MCF 10A (cell line): ENCODE measurements at regions not wholly inside any gene's neighbourhood (a gene's known extent, or its start where the extent isn't known, plus 50 kb on each side); places are given as distances from the start of the nearest gene placed in this dataset.
"Not testable (repeated sequence)": the region's sequence is repeated elsewhere in the genome, so short reads cannot be mapped to it uniquely, and the experiment has no call there.

ENCODE experiments used
- BruUV-seq: library from RNA; stranded (reverse); fragments of 400-500 nt; replicated peaks from 2 replicates; lab custom pipeline; 2021; lab: Mats Ljungman, UMichigan
- CTCF ChIA-PET: fragments of 300-600 bp; sonication (Branson Sonifier 250); formaldehyde crosslinking; extraction: SDS; loops from one replicate; lab custom pipeline; 2021; ENCODE audit warnings: antibody characterized with exemption, inconsistent platforms; lab: Yijun Ruan, JAX
- POLR2A ChIA-PET: fragments of 300-600, 350-650 bp; sonication (Branson Sonifier 250); formaldehyde crosslinking; extraction: SDS; loops from one replicate; lab custom pipeline; 2020; ENCODE audit warnings: antibody characterized with exemption, inconsistent platforms; lab: Yijun Ruan, JAX
- DNase-seq: peaks from one replicate; pipeline ENCODE4 v3.0.0-alpha.2; 2018; ENCODE audit not compliant: unreplicated experiment
- H3K27ac Mint-ChIP-seq: one replicate; pipeline ENCODE4 v1.8.0; 2022; ENCODE audit warnings: mild to moderate bottlenecking, low read depth, mixed read lengths; ENCODE audit not compliant: unreplicated experiment
- H3K27me3 Mint-ChIP-seq: one replicate; pipeline ENCODE4 v1.8.0; 2022; ENCODE audit warnings: mixed read lengths; ENCODE audit not compliant: insufficient read depth, unreplicated experiment
- H3K36me3 Mint-ChIP-seq: one replicate; pipeline ENCODE4 v1.8.0; 2022; ENCODE audit warnings: mild to moderate bottlenecking, moderate library complexity, mixed read lengths; ENCODE audit not compliant: insufficient read depth, unreplicated experiment
- H3K4me1 Mint-ChIP-seq: one replicate; pipeline ENCODE4 v1.8.0; 2022; ENCODE audit warnings: mixed read lengths; ENCODE audit not compliant: insufficient read depth, unreplicated experiment
- H3K4me3 Mint-ChIP-seq: one replicate; pipeline ENCODE4 v1.8.0; 2022; ENCODE audit warnings: mild to moderate bottlenecking, moderate library complexity, mixed read lengths; ENCODE audit not compliant: unreplicated experiment
- H3K9me3 Mint-ChIP-seq: one replicate; pipeline ENCODE4 v1.8.0; 2022; ENCODE audit warnings: mixed read lengths; ENCODE audit not compliant: unreplicated experiment
- CTCF ChIP-seq: fragments of 200-600 bp; IDR thresholded peaks from one replicate; pipeline ENCODE4 v1.8.0; 2022; ENCODE audit warnings: antibody characterized with exemption, mild to moderate bottlenecking; ENCODE audit not compliant: unreplicated experiment
- intact Hi-C: fragments of 100-400 bp; cut with micrococcal nuclease; formaldehyde crosslinking; loops from 2 replicates; pipeline ENCODE4 v1.14.1; 2022

GRCh38 chr2:228771315-228771714 lies 499.8 kb downstream of the PID1 start:
- Mint-ChIP-seq H3K27ac (no peak overlapping the region), H3K27me3 (no peaks in the 10 kb centered on the region), H3K4me3 (no peak overlapping the region), H3K9me3 (no peaks in the 10 kb centered on the region), H3K4me1 (peaks cover 19% of the 10 kb centered on the region), H3K36me3 (no peaks in the 10 kb centered on the region)
- CTCF ChIA-PET = no interaction called here
- no peak for TF ChIP-seq CTCF
- no TSS peak for BruUV-seq
- intact Hi-C loops = no loop called here
- POLR2A ChIA-PET = interaction anchor here (0.6 kb wide), 1 partner anchor 511 kb away, joined by 3 read pairs; no protein-coding TSS in a partner anchor
- no peak for DNase-seq

GRCh38 chr2:228768818-228769217 lies 502.3 kb downstream of the PID1 start:
- H3K4me3 Mint-ChIP-seq = no peak overlapping the region
- intact Hi-C loops = no loop called here
- BruUV-seq = no TSS peak
- H3K27ac Mint-ChIP-seq = no peak overlapping the region
- no peaks in the 10 kb centered on the region for H3K27me3 Mint-ChIP-seq
- ChIA-PET CTCF (no interaction called here), POLR2A (interaction anchor here (0.9 to 1.0 kb wide), 2 partner anchors 10 to 14 kb away, joined by 3 to 6 read pairs; no protein-coding TSS in a partner anchor)
- H3K9me3 Mint-ChIP-seq = no peaks in the 10 kb centered on the region
- peak; percentile 73 for DNase-seq
- H3K36me3 Mint-ChIP-seq = no peaks in the 10 kb centered on the region
- peaks cover 19% of the 10 kb centered on the region for H3K4me1 Mint-ChIP-seq
- TF ChIP-seq CTCF = no peak

DNA sequence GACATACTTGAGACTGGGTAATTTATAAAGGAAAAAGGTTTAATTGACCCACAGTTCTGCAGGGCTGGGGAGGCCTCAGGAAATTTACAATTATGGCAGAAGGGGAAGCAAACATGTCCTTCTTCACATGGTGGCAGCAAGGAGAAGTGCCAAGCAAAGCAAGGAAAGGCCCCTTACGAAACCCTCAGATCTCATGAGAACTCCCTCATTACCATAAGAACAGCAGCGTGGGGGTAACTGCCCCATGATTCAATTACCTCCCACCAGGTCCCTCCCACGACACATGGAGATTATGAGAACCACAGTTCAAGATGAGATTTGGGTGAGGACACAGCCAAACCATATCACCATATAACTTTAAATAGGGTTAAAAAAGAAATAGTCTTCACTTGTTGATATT lies 502.9 kb downstream of the PID1 start:
- intact Hi-C loops, H3K4me3 Mint-ChIP-seq, H3K9me3 Mint-ChIP-seq, BruUV-seq, H3K27me3 Mint-ChIP-seq, CTCF ChIA-PET, H3K36me3 Mint-ChIP-seq: not testable (repeated sequence)
- POLR2A ChIA-PET = interaction anchor here (0.9 to 1.0 kb wide), 2 partner anchors 11 to 15 kb away, joined by 3 to 6 read pairs; no protein-coding TSS in a partner anchor
- H3K4me1 Mint-ChIP-seq = peaks cover 19% of the 10 kb centered on the region
- DNase-seq = peak; percentile 12
- peak overlapping the region; percentile 9 for H3K27ac Mint-ChIP-seq

DNA sequence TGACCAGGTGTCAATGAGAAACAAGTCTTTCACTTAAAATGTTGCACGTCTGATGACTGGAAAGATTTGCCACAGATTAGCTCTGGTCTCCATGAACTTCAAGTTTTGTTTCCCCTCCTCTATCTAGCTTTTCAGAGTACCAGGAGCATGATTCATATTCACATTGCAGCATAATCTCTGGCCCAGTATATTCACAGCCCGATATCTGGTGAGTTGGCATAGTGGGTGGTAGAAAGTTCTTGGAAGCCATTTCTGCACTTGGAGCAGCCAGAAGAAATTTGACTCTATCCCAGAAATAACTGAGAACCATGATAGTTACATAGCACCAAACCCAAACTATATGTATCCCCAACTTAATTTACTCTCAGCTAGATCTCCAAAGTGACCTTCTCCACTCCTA lies 503.9 kb downstream of the PID1 start:
- peak; percentile 49 for DNase-seq
- Mint-ChIP-seq H3K4me3 (no peak overlapping the region), H3K36me3 (no peaks in the 10 kb centered on the region), H3K9me3 (no peaks in the 10 kb centered on the region), H3K27me3 (no peaks in the 10 kb centered on the region), H3K27ac (no peak overlapping the region), H3K4me1 (peaks cover 19% of the 10 kb centered on the region)
- CTCF ChIA-PET = no interaction called here
- no peak for TF ChIP-seq CTCF
- BruUV-seq = no TSS peak
- POLR2A ChIA-PET = interaction anchor here (1.0 kb wide), 1 partner anchor 276 kb away, joined by 3 read pairs; no protein-coding TSS in a partner anchor
- intact Hi-C loops = no loop called here
